ENCODE measurements at regions not wholly inside any gene's neighbourhood (a gene's known extent, or its start where the extent isn't known, plus 50 kb on each side); places are given as distances from the start of the nearest gene placed in this dataset.

DNA sequence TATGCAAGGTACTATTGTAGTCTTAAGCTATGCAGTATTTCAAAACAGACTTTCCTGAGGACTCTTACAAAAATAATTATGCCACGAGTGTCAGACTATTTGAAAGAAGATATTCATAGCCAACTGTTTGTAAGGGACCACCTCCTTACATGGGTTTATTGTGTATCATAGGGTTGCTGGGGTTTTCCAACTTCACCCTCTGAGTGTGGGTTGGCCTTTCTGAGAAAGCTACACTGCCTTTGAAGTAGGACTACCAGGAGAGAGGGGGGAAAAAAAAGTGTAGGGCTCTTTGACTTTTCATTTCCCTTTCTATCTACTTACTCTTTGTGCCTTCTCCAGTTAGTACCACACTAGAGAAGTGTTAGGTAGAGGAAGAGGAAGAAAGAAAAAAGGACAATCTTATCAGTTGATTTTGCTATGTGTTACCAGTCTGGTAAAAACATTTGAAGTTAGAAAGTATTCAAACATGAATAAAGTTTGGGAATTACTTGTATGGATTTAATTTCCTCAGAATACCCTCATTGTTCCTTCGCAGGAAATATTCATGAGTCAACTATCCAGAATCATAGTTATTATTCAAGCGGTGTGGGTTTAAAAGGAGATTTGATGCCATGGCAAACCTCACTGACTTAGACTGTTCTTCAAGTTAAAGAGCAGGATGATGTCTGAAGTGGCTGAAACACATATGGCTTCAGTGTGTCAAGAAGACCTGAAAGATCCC is 329.3 kb upstream of the THBS1 start:
- TF ChIP-seq, protein P1, sequence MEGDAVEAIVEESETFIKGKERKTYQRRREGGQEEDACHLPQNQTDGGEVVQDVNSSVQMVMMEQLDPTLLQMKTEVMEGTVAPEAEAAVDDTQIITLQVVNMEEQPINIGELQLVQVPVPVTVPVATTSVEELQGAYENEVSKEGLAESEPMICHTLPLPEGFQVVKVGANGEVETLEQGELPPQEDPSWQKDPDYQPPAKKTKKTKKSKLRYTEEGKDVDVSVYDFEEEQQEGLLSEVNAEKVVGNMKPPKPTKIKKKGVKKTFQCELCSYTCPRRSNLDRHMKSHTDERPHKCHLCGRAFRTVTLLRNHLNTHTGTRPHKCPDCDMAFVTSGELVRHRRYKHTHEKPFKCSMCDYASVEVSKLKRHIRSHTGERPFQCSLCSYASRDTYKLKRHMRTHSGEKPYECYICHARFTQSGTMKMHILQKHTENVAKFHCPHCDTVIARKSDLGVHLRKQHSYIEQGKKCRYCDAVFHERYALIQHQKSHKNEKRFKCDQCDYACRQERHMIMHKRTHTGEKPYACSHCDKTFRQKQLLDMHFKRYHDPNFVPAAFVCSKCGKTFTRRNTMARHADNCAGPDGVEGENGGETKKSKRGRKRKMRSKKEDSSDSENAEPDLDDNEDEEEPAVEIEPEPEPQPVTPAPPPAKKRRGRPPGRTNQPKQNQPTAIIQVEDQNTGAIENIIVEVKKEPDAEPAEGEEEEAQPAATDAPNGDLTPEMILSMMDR (IDR thresholded peaks at IDR 0.05): no peak
- TF ChIP-seq EP300 (IDR thresholded peaks at IDR 0.05) (no peak), POLR2A (IDR thresholded peaks at IDR 0.05; ENCODE audit: low read length) (no peak), MYC (IDR thresholded peaks at IDR 0.05; ENCODE audit: borderline replicate concordance, low read length) (no peak), ESRRA (IDR thresholded peaks at IDR 0.05; ENCODE audit: borderline replicate concordance, low read length) (no peak)

All from A549 (cell line).